IPS-NIHi11 (cell line): ENCODE measurements at regions not wholly inside any gene's neighbourhood (a gene's known extent, or its start where the extent isn't known, plus 50 kb on each side); places are given as distances from the start of the nearest gene placed in this dataset.
A peak's percentile ranks its signal among the peaks of the same experiment; 100 is the strongest.

Experiments used
- DNase-seq: peaks from one replicate; pipeline ENCODE4 v3.0.0; 2012; ENCODE audit warnings: mixed read lengths, low spot score

GRCh38 chr15:48046813-48047438 is 73.9 kb upstream of the SLC24A5 start:
- DNase-seq = peak; percentile 37

GRCh38 chr15:48049736-48050135 is 71.1 kb upstream of the SLC24A5 start:
- no peak for DNase-seq

DNA sequence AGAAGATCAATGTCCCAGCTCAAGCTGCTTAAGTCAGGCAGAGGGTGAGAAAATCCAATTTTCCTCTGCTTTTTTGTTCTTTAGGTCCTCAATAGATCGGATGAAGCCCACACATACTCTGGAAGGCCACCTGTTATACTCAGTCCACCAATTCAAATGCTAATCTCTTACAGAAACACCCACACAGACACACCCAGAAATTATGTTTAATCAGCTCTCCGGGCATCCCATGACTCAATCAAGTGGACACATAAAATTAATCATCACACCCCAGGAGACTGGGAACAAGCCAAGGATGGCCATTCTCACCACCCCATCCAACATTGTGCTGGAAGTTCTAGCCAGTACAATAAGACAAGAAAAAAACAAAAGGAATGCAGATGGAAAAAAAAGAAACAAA is 67.8 kb upstream of the SLC24A5 start:
- no peak for DNase-seq

DNA sequence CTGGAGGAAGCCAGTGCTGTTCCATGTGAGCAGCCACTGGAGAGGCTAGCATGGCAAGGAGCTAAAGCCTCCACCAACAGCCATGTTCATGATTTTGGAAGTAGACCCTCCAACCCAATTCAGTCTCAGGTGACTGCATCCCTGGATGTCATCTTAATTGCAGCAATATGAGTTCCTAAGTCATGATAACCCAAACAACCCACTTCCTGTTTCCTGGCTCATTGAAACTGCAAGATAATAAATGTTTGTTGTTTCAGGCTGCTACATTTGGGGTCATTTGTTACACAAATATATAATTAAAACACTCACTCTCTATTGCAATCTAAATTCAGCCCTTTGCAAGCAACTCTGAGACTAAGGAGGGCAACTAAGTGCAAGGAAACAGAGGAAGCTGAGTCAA is 62.4 kb upstream of the SLC24A5 start:
- DNase-seq = no peak

- DNase-seq = peak; percentile 21
These were observed 61.0 kb upstream of the SLC24A5 start for GRCh38 chr15:48059791-48060190.

- no peak for DNase-seq
These were observed 60.4 kb upstream of the SLC24A5 start for GRCh38 chr15:48060396-48060795.

GRCh38 chr15:48061605-48062004 is 59.2 kb upstream of the SLC24A5 start:
- no peak for DNase-seq

GRCh38 chr15:48062148-48062872 is 58.5 kb upstream of the SLC24A5 start:
- no peak for DNase-seq

DNA sequence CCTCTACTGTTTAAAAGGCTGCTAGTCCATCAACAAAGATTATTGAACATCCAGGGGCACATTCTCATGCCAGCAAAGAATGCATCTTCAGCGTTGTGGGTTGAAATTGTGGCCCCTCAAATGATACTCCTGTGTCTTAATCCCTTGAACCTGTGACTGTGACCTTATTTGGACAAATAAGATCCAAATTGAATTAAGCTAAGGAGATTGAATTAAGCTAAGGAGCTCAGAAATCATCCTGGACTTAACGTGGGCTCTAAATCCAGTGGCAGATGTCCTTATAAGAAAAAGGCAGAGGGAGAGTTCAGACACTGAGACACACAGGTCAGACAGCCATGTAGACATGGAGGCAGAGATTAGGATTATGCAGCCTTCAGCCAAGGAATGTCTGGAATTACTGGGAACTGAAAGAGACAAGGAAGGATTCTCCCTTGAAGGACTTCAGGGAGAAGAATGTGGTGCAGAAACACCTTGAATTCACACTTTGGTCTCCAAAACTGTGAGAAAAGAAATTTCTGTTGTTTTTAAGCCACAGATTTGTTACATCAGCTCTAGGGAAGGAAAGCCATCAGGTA is 57.3 kb upstream of the SLC24A5 start:
- DNase-seq = no peak

- no peak for DNase-seq
These were observed 56.4 kb upstream of the SLC24A5 start for GRCh38 chr15:48064421-48064820.

DNA sequence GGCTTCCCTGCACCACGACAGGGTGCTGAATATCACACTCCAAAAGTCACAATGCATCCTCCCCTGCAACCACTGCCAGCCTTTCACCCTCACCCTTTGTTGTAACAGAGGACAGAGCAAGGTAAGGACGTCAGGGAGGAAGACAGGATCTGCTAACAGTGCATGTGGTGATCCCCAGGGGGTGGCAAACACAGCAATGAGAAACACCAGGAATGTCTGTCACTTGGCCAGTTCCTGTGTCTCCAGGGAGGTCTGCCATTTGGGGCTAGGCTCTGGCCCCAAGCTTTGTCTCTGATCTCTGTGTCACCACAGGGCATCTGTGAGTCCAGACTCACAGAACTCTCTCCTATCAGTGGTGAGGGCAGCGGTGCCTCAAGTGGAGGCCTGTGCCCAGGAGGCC is 54.3 kb upstream of the SLC24A5 start:
- no peak for DNase-seq
